GM18909 (cell line): ENCODE measurements at regions not wholly inside any gene's neighbourhood (a gene's known extent, or its start where the extent isn't known, plus 50 kb on each side); places are given as distances from the start of the nearest gene placed in this dataset.

Experiments
- ATAC-seq: cut with Tn5 transposase; IDR thresholded peaks from one replicate; pipeline ENCODE4 v1.9.1; 2021; ENCODE audit warnings: mild to moderate bottlenecking; ENCODE audit not compliant: unreplicated experiment, poor library complexity

DNA sequence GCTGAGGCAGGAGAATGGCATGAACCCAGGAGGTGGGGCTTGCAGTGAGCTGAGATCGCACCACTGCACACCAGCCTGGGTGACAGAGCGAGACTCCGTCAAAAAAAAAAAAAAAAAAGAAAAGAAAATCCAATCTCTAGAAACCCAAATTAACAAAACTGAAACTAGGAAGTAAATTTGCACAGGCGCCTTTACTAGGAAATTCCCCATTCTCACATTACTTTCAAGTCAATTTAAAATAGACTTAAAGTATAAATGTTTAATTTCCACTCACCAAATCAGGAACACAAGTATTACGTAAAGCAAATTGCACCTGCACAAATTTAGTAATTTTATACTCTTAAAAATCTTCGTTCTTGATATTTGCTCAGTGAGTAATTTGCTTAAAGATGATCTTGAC lies 67.8 kb upstream of the BCAR3 start:
- ATAC-seq: no peak

DNA sequence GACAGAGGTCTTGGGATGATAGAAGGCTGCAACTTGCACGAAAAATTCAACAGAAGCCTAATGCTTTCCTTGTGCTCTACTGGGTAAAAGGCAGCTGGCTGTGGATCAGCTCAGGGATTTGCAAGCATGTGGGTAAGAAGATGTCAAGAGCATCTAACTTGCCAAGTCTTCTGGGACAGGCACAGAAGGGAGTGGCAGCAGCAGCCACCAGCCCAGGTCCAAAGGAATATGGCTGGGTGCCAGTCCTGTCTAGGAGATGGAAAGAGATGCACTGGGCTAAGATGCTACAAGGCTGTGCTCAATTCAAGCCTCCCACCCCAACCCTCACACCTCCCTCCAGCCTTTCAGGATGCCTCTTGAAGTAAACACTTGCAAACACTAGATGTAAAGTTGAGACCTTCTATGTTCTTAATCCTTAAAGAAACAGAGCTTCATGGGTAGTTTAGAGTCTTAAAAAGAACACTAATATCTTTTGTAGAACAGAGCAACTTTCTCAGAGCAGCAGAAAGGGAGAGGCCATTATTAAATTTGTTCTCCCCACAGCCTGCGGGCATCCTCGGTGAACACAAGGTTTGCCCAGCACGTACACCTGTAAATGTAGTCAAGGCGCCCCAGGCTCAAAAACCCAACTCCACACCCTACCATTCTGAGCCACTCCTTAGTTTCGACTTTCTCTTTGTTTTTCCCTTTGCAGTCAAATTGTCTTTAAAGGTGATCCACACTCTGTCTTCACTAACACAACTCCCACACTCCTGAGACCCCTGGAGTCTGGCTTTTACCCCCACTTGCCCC lies 64.6 kb upstream of the BCAR3 start:
- ATAC-seq: no peak

DNA sequence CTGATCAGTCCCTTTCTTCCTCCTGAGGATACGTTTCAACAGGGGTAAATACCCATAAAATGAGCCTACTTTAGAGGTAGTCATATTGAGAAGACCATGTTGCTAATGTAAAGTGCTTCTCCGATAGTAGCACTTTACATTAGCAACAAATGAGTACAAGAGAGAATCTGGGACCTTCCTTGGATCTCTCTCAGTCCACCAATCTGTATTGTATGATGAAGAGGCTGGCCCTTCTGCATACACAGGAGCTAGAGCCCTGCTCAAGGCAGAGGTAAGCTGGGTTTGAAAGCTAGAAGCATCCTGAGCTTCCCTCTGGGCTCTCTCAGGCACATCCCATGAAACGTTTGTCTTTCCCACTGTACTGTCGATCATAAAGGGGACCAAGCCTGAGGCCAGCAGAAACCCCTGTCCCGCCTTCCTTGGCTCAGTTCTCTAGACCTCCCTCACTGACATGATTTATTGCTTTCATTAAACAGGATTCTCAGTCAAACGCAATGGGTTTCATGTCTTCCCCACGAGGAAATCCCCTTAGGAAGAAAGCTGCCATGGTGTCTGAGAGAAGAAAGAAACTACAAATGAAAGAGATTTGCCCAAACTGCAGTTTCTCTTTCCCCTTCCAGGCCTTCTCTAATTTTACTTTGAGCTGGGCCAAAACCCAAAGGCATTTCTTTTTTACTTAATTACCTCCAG lies 62.8 kb upstream of the BCAR3 start:
- ATAC-seq: peak; percentile 49

DNA sequence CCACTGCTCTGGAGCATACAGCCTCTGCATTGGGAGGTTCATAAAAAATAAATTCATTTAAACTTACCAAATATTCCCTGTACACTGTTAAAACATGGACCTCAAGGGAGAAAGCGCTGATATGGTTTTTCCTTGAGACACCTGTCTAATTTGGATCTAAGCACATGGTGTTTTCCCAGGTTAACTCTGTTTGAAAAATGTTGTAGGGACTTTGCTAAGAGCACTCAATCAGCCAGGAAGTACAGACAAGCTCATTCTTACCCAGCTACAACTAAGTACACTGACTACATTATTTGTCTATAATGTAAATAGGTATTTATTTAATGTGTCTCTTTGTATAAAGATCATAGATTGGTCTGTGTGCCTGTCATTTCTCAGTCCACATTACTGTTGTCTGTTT lies 61.8 kb upstream of the BCAR3 start:
- ATAC-seq: no peak

DNA sequence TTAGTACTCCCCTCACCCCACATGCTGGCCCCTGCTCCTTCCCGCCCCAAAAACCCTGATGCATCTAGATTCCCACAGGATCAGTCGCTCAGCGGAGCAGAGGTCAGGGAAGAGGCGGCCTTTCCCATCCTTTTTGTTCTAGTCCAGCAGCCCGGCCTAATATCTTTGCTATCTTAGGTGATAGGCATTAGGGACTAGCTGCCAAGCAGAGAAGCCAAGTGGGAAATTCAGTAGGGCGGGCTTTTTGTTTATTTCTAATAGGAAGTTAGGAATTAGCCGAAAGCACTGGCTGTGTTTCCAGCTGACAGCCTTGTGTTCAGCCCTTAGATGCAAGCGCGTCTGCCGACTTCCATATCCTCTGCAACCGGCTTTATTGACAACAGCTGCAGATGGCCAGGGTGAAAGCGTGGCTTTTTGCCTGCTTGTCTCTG lies 59.0 kb upstream of the BCAR3 start:
- ATAC-seq: no peak

DNA sequence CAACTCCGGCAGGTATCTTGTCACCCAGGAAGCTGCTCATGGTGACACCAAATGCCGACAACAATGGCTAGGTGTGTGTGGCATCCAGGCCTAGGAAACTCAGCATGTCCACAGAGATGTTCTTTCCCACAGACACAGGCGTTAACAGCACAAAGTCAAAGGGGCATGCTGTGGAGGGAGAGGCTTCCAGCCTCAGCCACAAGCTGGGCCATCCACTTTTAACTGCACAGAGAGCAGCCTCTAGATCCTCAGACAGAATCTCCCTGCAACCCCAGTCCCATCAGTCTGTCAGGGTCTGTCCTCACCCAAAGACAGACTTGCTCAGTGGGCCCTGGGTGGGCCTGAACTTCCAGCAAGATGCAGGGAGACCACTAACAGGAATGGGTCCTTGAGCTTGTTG lies 58.5 kb upstream of the BCAR3 start:
- no peak for ATAC-seq

DNA sequence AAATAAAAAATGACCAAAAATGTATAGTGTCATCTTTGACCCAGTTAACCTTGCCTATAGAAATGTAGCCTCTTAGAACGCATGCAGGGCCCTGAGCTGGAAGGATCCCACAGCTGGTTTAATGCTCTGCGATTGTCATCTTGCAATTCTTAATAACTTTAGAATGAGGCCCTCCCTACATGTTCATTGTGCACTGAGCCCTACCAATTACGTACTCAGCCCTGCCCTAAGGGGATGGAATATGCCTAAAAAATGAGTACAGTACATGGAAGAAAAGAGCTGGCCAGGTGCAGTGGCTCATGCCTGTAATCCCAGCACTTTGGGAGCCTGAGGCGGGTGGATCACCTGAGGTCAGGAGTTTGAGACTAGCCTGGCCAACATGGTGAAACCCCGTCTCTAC lies 57.8 kb upstream of the BCAR3 start:
- no peak for ATAC-seq

DNA sequence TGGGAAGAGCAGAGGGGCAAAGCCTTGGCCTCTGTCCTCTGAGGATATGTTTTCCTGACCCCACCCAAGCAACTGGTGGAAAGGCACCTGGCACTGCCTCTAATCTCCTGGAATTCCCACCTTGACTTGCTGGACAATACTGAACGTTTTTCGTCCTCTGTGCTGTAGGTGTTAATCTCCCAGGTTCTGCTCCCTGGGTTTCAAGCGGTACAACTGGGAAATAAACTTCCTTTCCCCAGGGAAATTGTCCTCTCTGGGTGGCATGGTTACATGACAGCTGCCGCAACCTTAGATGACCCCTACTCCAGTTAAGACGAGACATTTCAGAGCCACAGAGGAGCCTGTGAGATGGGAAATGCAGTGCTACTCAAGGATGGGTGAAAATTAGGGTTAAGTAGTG lies 57.3 kb upstream of the BCAR3 start:
- ATAC-seq: no peak

DNA sequence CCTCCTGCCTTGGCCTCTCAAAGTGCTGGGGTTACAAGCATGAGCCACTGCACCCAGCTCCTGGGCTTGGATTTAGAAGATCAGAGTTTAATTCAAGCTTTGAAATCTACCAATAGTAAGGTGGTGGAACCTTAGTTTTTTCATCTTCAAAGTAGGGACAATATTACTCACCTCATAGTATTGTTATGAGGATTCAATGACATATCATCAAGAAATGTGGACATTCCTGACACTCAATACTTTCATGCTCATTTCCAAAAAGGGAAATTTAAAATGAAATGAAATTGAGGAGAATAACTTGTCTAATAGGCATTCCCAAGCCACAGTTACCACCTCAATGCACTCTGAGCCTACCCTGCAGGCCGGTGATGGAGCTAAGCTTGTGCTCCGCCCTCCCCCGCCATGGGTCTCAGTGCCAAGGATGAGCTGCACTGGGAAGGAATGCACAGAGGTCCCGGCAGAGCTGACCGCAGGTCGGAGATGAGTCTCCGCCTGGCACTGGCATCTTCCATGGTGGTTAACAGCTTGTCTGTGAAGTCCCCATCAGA lies 56.5 kb upstream of the BCAR3 start:
- ATAC-seq: no peak

DNA sequence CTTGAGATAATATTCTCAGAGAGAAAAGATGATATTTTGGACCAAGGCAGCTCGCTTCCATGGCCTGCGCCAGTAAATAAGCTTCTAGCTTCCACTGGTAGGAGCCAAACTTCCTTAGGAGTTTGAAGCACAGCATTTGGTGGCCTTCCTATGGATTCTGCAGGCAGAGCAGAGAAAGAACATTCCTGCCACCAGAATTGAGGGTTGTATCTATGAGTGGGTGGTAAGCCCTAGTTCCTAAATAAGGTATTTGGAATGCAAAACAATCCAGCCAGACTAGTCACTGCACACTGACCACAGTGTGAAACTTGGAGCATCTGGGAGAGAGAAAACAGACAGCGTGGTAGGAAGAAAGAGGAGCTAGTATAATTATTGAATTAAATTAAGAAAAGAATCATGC lies 54.1 kb upstream of the BCAR3 start:
- no peak for ATAC-seq

DNA sequence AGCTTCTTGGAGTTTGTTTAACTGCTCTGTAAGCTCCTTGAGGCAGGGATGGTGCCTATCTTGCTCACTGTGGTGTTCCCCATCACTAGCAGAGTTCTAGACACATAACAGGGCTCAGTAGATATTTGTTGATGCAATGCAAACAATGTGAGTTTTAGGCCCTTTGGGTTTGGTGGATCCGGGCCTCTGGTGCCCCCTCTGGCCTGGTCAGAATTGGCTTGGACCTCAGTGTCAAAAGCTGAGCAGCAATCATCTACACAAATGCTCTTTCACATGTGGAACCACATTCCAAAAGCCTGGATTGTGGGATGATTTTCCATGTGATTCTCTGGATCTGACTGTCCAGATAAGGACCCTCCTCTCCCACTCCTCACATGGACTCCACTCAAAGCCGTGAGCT lies 53.4 kb upstream of the BCAR3 start:
- ATAC-seq: no peak

DNA sequence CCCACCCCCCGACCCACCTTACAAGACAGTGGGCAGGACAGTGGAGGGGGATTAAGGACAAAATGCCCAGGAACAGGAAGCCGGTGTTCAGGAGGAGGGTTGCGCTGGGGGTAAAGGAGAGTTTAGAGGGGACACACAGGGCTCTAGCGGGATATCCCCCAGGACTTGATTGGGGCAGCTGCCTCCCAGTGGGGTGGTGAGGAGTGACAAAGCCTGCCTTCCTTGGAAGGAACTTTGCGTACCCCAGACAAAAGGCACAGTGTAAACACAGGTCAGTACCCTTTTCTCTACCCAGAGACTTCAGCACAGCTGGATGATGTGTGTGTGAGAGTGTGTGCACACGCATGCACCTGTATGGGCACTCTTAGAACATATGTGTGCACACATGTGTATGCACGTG lies 51.7 kb upstream of the BCAR3 start:
- no peak for ATAC-seq

DNA sequence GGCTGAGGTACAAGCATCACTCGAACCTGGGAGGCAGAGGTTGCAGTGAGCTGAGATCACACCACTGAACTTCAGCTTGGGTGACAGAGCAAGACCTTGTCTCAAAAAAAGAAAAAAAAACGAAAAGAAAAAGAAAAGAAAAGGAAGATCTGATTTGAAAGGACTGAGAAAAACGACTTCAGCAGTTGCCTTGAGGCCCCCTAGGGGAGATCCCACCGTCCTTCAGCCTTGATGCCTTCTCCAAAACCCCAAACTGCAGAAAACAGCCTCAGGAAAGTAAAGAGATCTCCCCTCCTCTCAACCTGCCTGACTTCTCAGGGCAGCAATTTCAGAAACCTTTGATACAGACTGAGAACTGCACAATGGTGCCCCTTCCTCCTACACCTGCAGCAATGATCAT lies 50.9 kb upstream of the BCAR3 start:
- no peak for ATAC-seq
